B cell (primary cell): ENCODE measurements at regions not wholly inside any gene's neighbourhood (a gene's known extent, or its start where the extent isn't known, plus 50 kb on each side); places are given as distances from the start of the nearest gene placed in this dataset.

ENCODE experiments used
- ATAC-seq: fragments of 200-7000 bp; cut with Tn5 transposase; one replicate; pipeline ENCODE4 v1.10.0; 2021; ENCODE audit warnings: low read depth, mild to moderate bottlenecking, moderate number of reproducible peaks, moderate library complexity
- CTCF ChIA-PET: fragments of 350-600 bp; sonication (Branson Sonifier 250); formaldehyde crosslinking; loops from one replicate; lab custom pipeline; 2021; ENCODE audit warnings: antibody characterized with exemption, inconsistent platforms; lab: Charles Lee
- POLR2A ChIA-PET: fragments of 350-600 bp; sonication (Branson Sonifier 250); formaldehyde crosslinking; loops from one replicate; lab custom pipeline; 2021; ENCODE audit warnings: antibody characterized with exemption; lab: Charles Lee
- DNase-seq: peaks from one replicate; pipeline ENCODE4 v3.0.0; 2013
- H2AFZ ChIP-seq: 2 replicates; pipeline ENCODE4 v1.6.1; 2012; ENCODE audit warnings: mild to moderate bottlenecking, low read depth, low read length; ENCODE audit not compliant: insufficient read depth, poor library complexity, severe bottlenecking
- H3K27ac ChIP-seq, 2 donors: 1 replicate in 1 of 2; 2 replicates in 1 of 2; pipeline ENCODE4 v1.5.1; 2012 to 2013; ENCODE audit warnings: low read length in 2 of 2, mild to moderate bottlenecking in 2 of 2, moderate library complexity in 1 of 2
- H3K27me3 ChIP-seq, 4 experiments: fragments of 200-600 bp in 1 of 4; sonication (generic) in 1 of 4; replicated peaks in 1 of 4; 1 replicate in 2 of 4; 2 replicates in 2 of 4; pipeline versions ENCODE4 v1.6.1 to v1.7.0; 2013 to 2016; ENCODE audit warnings: low read length in 3 of 4, mild to moderate bottlenecking in 2 of 4, mixed read lengths in 1 of 4, moderate library complexity in 1 of 4; ENCODE audit not compliant: insufficient read depth in 4 of 4, control insufficient read depth in 3 of 4; ENCODE audit errors: control extremely low read depth in 1 of 4
- H3K36me3 ChIP-seq, 2 experiments: replicated peaks in 1 of 2; 1 replicate in 1 of 2; 2 replicates in 1 of 2; pipeline versions ENCODE4 v1.6.1 to v1.7.1; 2013; ENCODE audit warnings: low read length in 1 of 2; ENCODE audit not compliant: insufficient read depth in 2 of 2, control insufficient read depth in 1 of 2; ENCODE audit errors: control extremely low read depth in 1 of 2, extremely low read depth in 1 of 2
- H3K4me1 ChIP-seq, 2 donors: fragments of 200-600 bp in 1 of 2; sonication (generic) in 1 of 2; 1 replicate in 1 of 2; 2 replicates in 1 of 2; pipeline versions ENCODE4 v1.5.1 to v1.6.1; 2013 to 2017; ENCODE audit warnings: low read length in 2 of 2; ENCODE audit not compliant: control insufficient read depth in 2 of 2, insufficient read depth in 2 of 2
- H3K4me2 ChIP-seq: replicated peaks from 2 replicates; pipeline ENCODE3; 2012; ENCODE audit warnings: mild to moderate bottlenecking, low read depth, low read length; ENCODE audit not compliant: poor library complexity, severe bottlenecking
- H3K4me3 ChIP-seq, 5 experiments: fragments of 200-600 bp in 1 of 5; sonication (generic) in 1 of 5; 1 replicate in 3 of 5; 2 replicates in 2 of 5; pipeline versions ENCODE4 v1.5.1 to v1.7.0; 2011 to 2016; ENCODE audit warnings: low read length in 4 of 5, mild to moderate bottlenecking in 4 of 5, low read depth in 2 of 5, control low read depth in 1 of 5, moderate library complexity in 1 of 5; ENCODE audit not compliant: insufficient read depth in 1 of 5; ENCODE audit errors: control extremely low read depth in 1 of 5, extremely low read depth in 1 of 5
- H3K79me2 ChIP-seq: fragments of 200-600 bp; sonication (generic); one replicate; pipeline ENCODE4 v1.6.0; 2016; ENCODE audit warnings: low read length; ENCODE audit not compliant: control insufficient read depth, insufficient read depth
- H3K9ac ChIP-seq: fragments of 200-600 bp; sonication (generic); 2 replicates; pipeline ENCODE4 v1.6.1; 2017; ENCODE audit warnings: mild to moderate bottlenecking, low read length, moderate library complexity
- H3K9me3 ChIP-seq, 3 donors: one replicate each; pipeline versions ENCODE4 v1.6.1 to v1.7.1; 2013; ENCODE audit warnings: low read length in 2 of 3; ENCODE audit not compliant: control insufficient read depth in 2 of 3, insufficient read depth in 1 of 3; ENCODE audit errors: control extremely low read depth in 1 of 3
- H4K20me1 ChIP-seq: 2 replicates; pipeline ENCODE4 v1.6.0; 2012; ENCODE audit warnings: mild to moderate bottlenecking, low read length; ENCODE audit not compliant: insufficient read depth, control insufficient read depth, poor library complexity, severe bottlenecking
- H3K27ac Mint-ChIP-seq: one replicate; pipeline ENCODE4 v1.8.0; 2021; ENCODE audit warnings: mixed read lengths
- H3K27me3 Mint-ChIP-seq: one replicate; pipeline ENCODE4 v1.8.0; 2021; ENCODE audit warnings: mixed read lengths
- H3K4me1 Mint-ChIP-seq: one replicate; pipeline ENCODE4 v1.8.0; 2021; ENCODE audit warnings: mixed read lengths
- H3K4me3 Mint-ChIP-seq: one replicate; pipeline ENCODE4 v1.8.0; 2021; ENCODE audit warnings: mixed read lengths
- H3K9me3 Mint-ChIP-seq: one replicate; pipeline ENCODE4 v1.8.0; 2022; ENCODE audit warnings: mixed read lengths; ENCODE audit not compliant: insufficient read depth
- CTCF ChIP-seq: fragments of 200-600 bp; IDR thresholded peaks from one replicate; pipeline ENCODE4 v1.8.0; 2022; ENCODE audit warnings: antibody characterized with exemption, mild to moderate bottlenecking
- EZH2 ChIP-seq: IDR thresholded peaks from 2 replicates; pipeline ENCODE4 v1.6.1; 2012; ENCODE audit warnings: borderline replicate concordance, low read depth, mild to moderate bottlenecking, moderate library complexity, low read length; ENCODE audit not compliant: insufficient read depth, poor library complexity, severe bottlenecking
- WGBS: methylation state at CpG from one replicate; pipeline ENCODE4 v1.1.5; 2013; ENCODE audit warnings: missing lambda C conversion rate; ENCODE audit not compliant: insufficient coverage; 5-methylcytosine and 5-hydroxymethylcytosine counted together
- intact Hi-C: fragments of 100-400 bp; cut with micrococcal nuclease; formaldehyde crosslinking; loops from one replicate; pipeline ENCODE4 v1.10.0; 2022

DNA sequence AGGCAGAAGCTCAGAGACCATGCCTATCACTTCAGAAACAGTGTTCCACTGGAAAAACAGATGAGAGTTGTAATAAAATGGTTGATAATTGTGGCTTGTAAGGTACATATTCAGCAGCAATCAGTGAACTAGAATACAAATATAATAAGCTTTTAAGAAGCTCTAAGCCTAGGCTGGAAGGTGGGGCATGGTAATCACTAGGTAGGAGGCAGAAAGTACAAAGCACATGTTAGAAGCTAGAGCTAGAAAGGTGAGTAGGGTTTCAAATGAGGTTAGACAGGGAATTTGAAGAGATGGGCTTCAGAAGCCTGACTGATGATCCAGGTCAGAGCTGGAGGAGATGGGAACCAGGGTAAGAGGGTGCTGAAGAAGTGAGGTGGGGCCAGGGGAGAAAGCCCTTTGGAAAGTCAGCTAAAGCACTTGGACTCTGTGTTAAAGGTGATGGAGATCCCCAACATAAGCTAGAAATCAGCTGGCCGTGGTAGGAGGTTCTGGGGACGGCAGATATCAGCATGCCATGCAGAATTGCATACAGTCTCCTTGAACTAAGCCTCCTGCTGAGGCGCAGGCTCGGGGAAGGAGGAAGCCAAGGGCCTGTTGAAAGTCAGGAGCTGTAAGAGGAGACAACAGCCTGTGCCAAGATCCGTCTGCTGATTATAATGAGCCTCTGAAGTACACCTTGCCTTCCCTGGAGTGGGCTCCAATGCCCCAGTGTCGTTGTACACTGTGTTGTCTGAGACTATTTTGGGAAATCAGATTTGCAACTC, 659.4 kb downstream of the BCL11B start:
- Mint-ChIP-seq H3K27ac (no peak overlapping the region), H3K4me1 (no peaks in the 10 kb centered on the region), H3K27me3 (no peaks in the 10 kb centered on the region), H3K9me3 (peaks cover 13% of the 10 kb centered on the region), H3K4me3 (no peak overlapping the region)
- WGBS, result 84% methylated on average over 5 of the region's 6 CpGs
- no peak for DNase-seq
- Histone ChIP-seq H3K9ac (no peak overlapping the region), H2AFZ (no peak overlapping the region), H3K4me2 (no peak overlapping the region), H3K9me3 (peaks cover 0 to 32% (median 12%) of the 10 kb centered on the region in 3 donors), H3K27me3 (no peaks in the 10 kb centered on the region), H3K4me3 (no peak overlapping the region), H3K4me1 (no peaks in the 10 kb centered on the region), H3K79me2 (no peaks in the 10 kb centered on the region), H4K20me1 (no peaks in the 10 kb centered on the region), H3K36me3 (no peaks in the 10 kb centered on the region), H3K27ac (no peak overlapping the region)
- POLR2A ChIA-PET, result no interaction called here
- CTCF ChIA-PET, result no interaction called here
- intact Hi-C loops, result no loop called here
- TF ChIP-seq CTCF, result no peak
- no peak for TF ChIP-seq EZH2
- ATAC-seq, result no peak

DNA sequence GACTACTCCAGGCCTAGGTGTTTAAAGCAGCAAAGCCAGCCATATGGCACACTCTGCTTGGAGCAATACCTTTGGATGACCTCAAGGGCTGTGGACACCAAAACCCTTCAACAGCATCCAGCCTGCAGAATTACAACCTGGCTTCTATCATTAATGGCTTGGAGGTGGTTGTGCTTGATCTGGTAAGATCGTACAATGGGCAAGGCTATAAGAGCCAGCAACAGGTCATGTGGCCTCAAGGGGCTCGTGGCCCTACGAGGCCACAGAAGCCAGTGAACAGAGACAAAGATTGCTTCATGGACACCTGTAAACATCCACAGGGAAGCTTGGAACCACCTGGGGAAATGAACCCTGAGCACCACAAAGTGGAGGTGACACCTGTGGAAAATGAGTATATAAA, 657.3 kb downstream of the BCL11B start:
- ATAC-seq (no peak), DNase-seq (no peak)
- Histone ChIP-seq H3K27me3 (no peaks in the 10 kb centered on the region), H3K4me1 (no peaks in the 10 kb centered on the region), H3K9ac (no peak overlapping the region), H3K36me3 (no peaks in the 10 kb centered on the region), H3K79me2 (no peaks in the 10 kb centered on the region), H3K4me3 (no peak overlapping the region), H2AFZ (no peak overlapping the region), H3K9me3 (peaks cover 0 to 19% (median 14%) of the 10 kb centered on the region in 3 donors), H3K27ac (no peak overlapping the region), H4K20me1 (no peaks in the 10 kb centered on the region), H3K4me2 (no peak overlapping the region)
- no peaks in the 10 kb centered on the region for H3K27me3 Mint-ChIP-seq
- H3K4me3 Mint-ChIP-seq, result no peak overlapping the region
- ChIA-PET POLR2A (no interaction called here), CTCF (no interaction called here)
- no peak for TF ChIP-seq CTCF
- no peak for TF ChIP-seq EZH2
- peaks cover 11% of the 10 kb centered on the region for H3K9me3 Mint-ChIP-seq
- 94% methylated on average over 3 of the region's 3 CpGs for WGBS
- intact Hi-C loops, result no loop called here
- no peaks in the 10 kb centered on the region for H3K4me1 Mint-ChIP-seq
- H3K27ac Mint-ChIP-seq, result no peak overlapping the region
